HG03469 (cell line): ENCODE measurements at regions not wholly inside any gene's neighbourhood (a gene's known extent, or its start where the extent isn't known, plus 50 kb on each side); places are given as distances from the start of the nearest gene placed in this dataset.

Experiments used
- ATAC-seq: cut with Tn5 transposase; IDR thresholded peaks from one replicate; pipeline ENCODE4 v1.9.1; 2021; ENCODE audit warnings: mild to moderate bottlenecking, moderate library complexity, moderate number of reproducible peaks; ENCODE audit not compliant: unreplicated experiment

GRCh38 chr2:145050134-145050533, 530.2 kb upstream of the ZEB2 start:
- ATAC-seq, result no peak

GRCh38 chr2:145049475-145049874, 529.6 kb upstream of the ZEB2 start:
- no peak for ATAC-seq

GRCh38 chr2:145047554-145047953, 527.6 kb upstream of the ZEB2 start:
- no peak for ATAC-seq

GRCh38 chr2:145044491-145044890, 524.6 kb upstream of the ZEB2 start:
- ATAC-seq, result no peak

GRCh38 chr2:145043399-145043834, 523.5 kb upstream of the ZEB2 start:
- ATAC-seq, result no peak

- no peak for ATAC-seq
Measured at GRCh38 chr2:145041706-145042105, 521.8 kb upstream of the ZEB2 start.

- no peak for ATAC-seq
Measured at GRCh38 chr2:145040433-145040832, 520.5 kb upstream of the ZEB2 start.

GRCh38 chr2:145038041-145038525, 518.2 kb upstream of the ZEB2 start:
- no peak for ATAC-seq

- no peak for ATAC-seq
Measured at GRCh38 chr2:145036421-145037011, 516.6 kb upstream of the ZEB2 start.

GRCh38 chr2:145034511-145034910, 514.6 kb upstream of the ZEB2 start:
- ATAC-seq, result no peak

- no peak for ATAC-seq
Measured at GRCh38 chr2:145033438-145033837, 513.5 kb upstream of the ZEB2 start.

GRCh38 chr2:145032791-145033190, 512.9 kb upstream of the ZEB2 start:
- ATAC-seq, result no peak

- no peak for ATAC-seq
Measured at GRCh38 chr2:145029873-145030272, 510.0 kb upstream of the ZEB2 start.

- ATAC-seq, result no peak
Measured at GRCh38 chr2:145029081-145029480, 509.2 kb upstream of the ZEB2 start.

GRCh38 chr2:145028101-145028920, 508.4 kb upstream of the ZEB2 start:
- ATAC-seq, result no peak

GRCh38 chr2:145026456-145027455, 506.8 kb upstream of the ZEB2 start:
- ATAC-seq, result no peak

GRCh38 chr2:145025382-145025781, 505.5 kb upstream of the ZEB2 start:
- no peak for ATAC-seq

- no peak for ATAC-seq
Measured at GRCh38 chr2:145023334-145023934, 503.5 kb upstream of the ZEB2 start.

GRCh38 chr2:145022666-145023333, 502.9 kb upstream of the ZEB2 start:
- no peak for ATAC-seq
